Left cardiac atrium (tissue), 4 donors: ENCODE measurements at regions not wholly inside any gene's neighbourhood (a gene's known extent, or its start where the extent isn't known, plus 50 kb on each side); places are given as distances from the start of the nearest gene placed in this dataset.
"Not testable (repeated sequence)": the region's sequence is repeated elsewhere in the genome, so short reads cannot be mapped to it uniquely, and the experiment has no call there.

ENCODE experiments used
- ATAC-seq, 2 donors: fragments of 200-7000 bp; cut with Tn5 transposase; one replicate each; pipeline ENCODE4 v1.9.1; 2020; ENCODE audit warnings: mild to moderate bottlenecking in 2 of 2, moderate library complexity in 2 of 2
- DNase-seq: peaks from one replicate; pipeline ENCODE4 v3.0.0-alpha.2; 2020
- intact Hi-C, 2 donors: fragments of 100-400 bp; cut with DNase I; formaldehyde crosslinking; loops; one replicate each; pipeline versions ENCODE4 v1.14.1 to v1.15.1; 2022 to 2023
- donor health status: DM: no; HTN: yes; CAD: no.
- donor health status: DM: no; HTN: yes; CAD: no; lungs with severe emphysema.
- donor health status: DM: yes; HTN: yes; CAD: no.
- donor health status: Dilated cardiomyopathy.

DNA sequence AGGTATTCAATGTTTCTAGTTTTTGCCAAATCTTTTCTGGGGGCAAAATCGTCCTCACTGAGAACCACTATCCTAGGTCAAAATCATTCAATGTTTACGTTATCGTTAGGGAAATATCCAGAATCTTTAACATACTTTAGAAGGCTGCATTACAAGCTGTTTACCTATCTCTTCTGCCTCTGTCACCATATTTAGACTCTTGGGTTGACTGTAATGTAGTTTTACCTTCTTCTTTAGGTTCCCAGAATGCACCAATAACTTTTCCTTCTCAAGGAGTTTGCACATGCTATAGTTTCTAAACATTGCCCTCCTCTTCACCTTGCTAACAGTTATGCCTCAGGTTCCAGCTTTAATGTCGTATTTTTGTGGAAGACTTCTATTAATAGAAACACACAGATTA is 1185.5 kb upstream of the ADGRB3 start:
- DNase-seq (no peak), ATAC-seq (no peak)
- intact Hi-C loops = no loop called here

- DNase-seq (no peak), ATAC-seq (no peak)
- intact Hi-C loops = no loop called here
These were observed 1202.0 kb upstream of the ADGRB3 start for GRCh38 chr6:67433124-67433523.

- DNase-seq (no peak), ATAC-seq (no peak)
- intact Hi-C loops = no loop called here
These were observed 1204.0 kb upstream of the ADGRB3 start for GRCh38 chr6:67431076-67431475.

DNA sequence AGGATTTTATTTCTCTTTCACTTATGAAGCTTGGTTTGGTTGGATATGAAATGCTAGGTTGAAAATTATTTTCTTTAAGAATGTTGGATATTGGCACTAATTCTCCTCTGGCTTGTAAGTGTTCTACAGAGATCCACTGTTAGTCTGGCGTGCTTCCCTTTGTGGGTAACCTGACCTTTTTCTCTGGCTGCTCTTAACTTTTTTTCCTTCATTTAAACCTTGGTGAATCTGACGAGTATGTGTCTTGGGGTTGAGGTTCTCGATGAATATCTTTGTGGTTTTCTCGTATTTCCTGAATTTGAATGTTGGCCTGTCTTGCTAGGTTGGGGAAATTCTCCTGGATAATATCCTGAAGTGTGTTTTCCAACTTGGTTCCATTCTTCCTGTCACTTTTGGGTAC is 1208.4 kb upstream of the ADGRB3 start:
- ATAC-seq = not testable (repeated sequence)

GRCh38 chr6:67412035-67412434 is 1223.0 kb upstream of the ADGRB3 start:
- ATAC-seq = no peak
- DNase-seq = no peak
- intact Hi-C loops = no loop called here

More for the DNA sequence above, 1208.4 kb upstream of the ADGRB3 start:
- DNase-seq, intact Hi-C loops: not testable (repeated sequence)

GRCh38 chr6:67411036-67411435 is 1224.0 kb upstream of the ADGRB3 start:
- no peak for DNase-seq
- no peak for ATAC-seq
- intact Hi-C loops = no loop called here

GRCh38 chr6:67394254-67394653 is 1240.8 kb upstream of the ADGRB3 start:
- intact Hi-C loops = no loop called here
- DNase-seq (no peak), ATAC-seq (no peak)

- ATAC-seq = no peak
- DNase-seq = no peak
- intact Hi-C loops = no loop called here
These were observed 1241.7 kb upstream of the ADGRB3 start for GRCh38 chr6:67393356-67393755.

DNA sequence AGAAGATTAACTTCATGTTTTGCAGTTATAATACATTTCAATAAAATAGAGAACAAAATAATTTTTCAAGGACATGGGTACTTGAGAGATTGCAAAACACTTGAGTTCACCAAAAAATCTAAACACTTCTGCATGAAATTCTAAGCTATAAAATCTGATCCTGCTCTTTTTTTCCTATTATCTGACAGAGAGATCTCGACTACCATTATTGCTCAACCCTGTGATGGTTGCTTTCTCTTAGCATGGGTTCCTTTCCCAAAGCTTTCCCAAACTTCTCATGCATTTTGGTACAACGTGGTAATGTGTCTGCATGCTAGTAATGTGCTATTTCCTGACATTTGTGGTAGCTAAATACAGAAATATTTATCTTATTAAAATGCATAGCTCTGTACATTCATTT is 1243.1 kb upstream of the ADGRB3 start:
- ATAC-seq = no peak
- no peak for DNase-seq
- intact Hi-C loops = no loop called here

DNA sequence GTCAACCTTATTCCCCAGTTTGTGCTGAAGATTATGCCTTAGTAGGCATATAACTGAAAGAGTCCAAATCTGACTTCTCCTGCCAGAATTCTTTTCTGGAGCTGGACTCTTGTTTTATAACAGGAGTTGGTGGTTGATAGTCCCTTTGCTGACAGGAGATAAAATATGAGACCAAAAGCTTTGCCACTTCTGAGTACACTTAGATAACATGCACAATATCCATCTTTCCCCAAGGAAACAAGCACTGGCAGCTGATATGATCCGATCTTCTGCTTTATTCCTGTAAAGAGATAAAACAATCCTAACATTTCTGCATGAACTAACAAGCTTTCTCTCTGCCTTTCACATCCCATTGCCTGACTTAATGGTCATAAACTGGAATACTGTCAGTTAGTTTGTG is 1265.4 kb upstream of the ADGRB3 start:
- intact Hi-C loops = no loop called here
- DNase-seq (no peak), ATAC-seq (no peak)

DNA sequence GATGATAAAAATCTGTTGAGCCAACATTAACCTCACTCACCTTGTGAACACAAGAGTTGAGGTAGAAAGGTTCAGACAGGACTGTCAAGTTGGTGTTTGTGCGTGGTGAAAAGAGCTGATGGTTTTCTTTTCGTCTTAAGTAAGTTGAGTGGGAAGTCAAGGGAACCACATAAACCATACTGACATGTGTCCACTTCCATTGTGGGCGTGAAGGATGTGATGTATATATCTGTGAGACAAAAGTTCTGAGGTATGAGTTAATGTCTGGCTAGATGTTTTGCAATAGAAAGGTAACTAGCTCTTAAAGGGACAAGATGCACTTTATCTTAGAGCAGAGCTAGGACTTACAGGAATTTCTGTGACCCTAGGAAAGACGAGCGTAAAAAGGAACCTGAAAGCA is 1272.1 kb upstream of the ADGRB3 start:
- intact Hi-C loops = no loop called here
- DNase-seq (no peak), ATAC-seq (no peak)

DNA sequence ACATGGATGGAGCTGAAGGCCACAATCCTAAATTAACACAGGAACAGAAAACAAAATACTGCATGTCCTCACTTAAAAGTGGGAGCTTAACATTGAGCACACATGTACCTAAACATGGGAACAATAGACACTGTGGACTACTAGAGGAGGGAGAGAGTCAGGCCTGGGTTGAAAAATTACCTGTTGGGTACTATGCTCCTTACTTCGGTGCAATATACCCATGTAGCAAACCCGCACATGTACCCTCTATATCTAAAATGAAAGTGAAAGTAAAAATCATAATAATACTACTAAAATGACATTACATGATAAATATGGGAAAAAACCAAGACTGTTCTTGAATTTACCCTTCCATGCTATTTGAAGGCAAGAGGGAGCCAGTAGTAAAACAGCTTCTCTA is 1273.8 kb upstream of the ADGRB3 start:
- no peak for ATAC-seq
- no peak for DNase-seq
- intact Hi-C loops = no loop called here

DNA sequence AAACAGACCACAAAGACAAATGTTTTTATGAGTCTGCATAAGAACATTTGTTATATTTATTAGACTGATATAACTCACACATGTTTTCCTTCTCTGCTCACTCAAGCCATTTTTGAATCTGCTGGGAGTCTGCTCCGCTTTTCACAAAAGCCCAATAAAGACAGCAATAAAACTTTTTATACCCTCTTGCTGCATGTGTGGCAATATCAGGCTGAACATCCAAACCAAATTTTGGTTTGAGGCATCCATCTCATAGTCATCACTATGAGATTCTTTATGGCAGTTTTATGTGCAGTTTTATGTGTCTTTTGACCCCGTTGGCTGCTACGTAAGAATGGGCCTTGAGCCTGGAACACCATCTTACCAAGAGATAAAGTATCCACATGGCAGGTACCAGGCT is 1276.8 kb upstream of the ADGRB3 start:
- DNase-seq (no peak), ATAC-seq (no peak)
- intact Hi-C loops = no loop called here

- DNase-seq = no peak
- intact Hi-C loops = no loop called here
- no peak for ATAC-seq
These were observed 1281.2 kb upstream of the ADGRB3 start for GRCh38 chr6:67353861-67354260.

DNA sequence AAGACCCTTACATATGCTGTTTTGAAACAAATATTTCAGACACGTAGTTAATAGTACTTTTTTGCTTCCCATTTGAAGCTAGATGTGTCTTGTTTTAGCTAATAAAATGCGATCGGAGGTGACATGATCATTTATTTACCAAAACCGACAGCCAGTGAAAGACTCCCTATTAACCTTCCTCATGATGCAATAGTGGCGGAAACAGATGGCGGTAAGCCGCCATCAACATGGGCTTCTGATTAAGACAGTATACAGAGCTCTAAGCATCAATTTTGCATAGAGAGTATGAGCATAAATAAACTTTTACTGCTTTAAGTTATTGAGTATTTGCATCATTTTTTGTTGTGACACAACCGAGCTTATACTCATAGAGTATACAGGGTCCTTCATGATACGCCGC is 1282.4 kb upstream of the ADGRB3 start:
- intact Hi-C loops = no loop called here
- no peak for DNase-seq
- no peak for ATAC-seq

DNA sequence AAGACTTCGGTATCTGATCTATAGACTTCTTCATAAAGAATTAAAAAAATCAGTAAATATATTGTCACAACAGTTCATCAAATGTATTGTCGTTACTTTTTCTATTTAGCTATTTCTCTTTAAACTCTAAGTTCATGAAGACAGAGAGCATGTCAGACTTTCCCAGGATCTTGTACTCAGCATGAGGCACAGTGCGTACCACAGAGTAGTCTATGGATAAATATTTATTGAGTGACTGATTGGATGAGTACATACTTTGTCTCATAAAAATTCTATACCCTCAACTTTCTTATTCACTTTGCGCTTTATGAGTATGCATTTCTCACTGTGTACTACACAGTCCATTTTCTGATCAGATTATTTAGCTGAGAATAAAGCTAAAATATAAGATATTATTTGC is 1284.4 kb upstream of the ADGRB3 start:
- DNase-seq = no peak
- intact Hi-C loops = no loop called here
- no peak for ATAC-seq

DNA sequence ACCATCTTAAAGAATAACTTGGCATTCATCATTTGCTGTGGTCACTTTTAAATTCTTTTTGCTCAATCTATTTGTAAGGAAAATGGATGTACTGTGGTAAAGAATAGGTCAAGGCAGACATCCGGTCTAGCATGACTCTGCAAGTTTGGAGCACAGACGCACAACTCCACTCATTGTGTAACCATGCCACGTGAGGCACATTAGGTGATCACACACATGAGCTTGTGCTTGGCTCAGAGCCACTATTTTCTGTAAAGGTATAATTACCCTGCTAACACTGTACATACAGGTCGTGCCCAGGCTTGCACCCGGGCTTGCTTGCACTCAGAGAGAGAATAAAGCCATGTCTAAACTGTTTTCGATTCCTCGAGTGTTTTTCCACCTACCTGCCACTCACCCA is 1289.1 kb upstream of the ADGRB3 start:
- intact Hi-C loops = no loop called here
- no peak for DNase-seq
- no peak for ATAC-seq

DNA sequence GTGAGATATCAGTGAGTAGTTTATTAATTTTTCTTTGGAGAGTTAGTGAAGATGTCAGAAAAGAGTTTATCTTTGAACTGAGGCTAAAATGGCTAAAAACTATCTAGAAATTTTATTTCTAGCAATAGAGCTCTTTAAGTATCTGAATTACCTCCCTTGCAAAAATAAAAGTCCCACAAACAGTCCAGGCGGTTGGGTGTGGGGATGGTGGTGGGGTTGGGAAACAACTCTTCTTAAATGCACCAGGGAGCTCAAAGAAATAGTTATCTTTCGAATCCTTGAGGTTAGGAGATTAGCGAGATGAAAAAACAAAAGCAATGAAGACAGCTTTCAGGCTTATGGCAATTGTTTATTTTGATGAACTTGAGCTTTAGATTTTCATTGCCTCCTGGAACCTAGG is 1299.1 kb upstream of the ADGRB3 start:
- no peak for ATAC-seq
- intact Hi-C loops = no loop called here
- DNase-seq = no peak

- intact Hi-C loops = no loop called here
- ATAC-seq (no peak), DNase-seq (no peak)
These were observed 1303.8 kb upstream of the ADGRB3 start for GRCh38 chr6:67331304-67331703.

DNA sequence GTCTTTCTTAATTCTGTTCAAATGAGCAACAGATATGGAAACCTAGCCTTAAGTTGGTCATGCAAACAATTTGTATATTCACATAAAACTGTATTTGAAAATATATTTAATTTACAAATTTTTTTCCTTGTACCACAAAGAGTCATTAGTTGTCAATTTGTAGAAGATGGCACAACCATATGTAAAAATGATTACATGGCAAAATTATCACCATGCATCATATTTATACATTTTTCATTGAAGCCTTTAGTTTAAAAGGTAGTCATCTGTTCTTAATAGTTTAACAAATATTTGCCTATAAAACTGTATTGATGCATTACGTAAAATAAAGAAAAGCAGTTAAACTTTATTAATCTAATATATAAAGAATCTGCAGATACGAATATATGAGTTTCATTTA is 1306.8 kb upstream of the ADGRB3 start:
- intact Hi-C loops = no loop called here
- DNase-seq = no peak
- ATAC-seq = no peak

DNA sequence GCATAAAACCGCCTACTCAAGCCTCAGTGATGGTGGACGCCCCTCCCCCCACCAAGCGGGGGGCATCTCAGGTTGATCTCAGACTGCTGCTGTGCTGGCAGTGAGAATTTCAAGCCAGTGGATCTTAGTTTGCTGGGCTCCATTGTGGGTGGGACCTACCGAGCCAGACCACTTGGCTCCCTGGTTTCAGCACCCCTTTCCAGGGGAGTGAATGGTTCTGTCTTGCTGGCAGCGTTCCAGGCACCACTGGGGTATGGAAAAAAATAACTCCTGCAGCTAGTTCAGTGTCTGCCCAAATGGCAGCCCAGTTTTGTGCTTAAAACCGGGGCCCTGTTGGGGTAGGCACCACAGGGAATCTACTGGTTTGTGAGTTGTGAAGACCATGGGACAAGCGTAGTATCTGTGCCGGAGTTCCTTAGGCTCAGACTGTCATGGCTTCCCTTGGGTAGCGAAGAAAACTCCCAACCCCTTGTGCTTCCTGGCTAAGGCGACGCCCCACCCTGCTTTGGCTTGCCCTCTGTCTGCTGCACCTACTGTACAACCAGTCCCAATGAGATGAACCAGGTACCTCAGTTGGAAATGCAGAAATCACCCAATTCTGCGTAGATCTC is 1334.5 kb upstream of the ADGRB3 start:
- intact Hi-C loops = no loop called here
- DNase-seq = peak; percentile 16
- ATAC-seq = no peak

DNA sequence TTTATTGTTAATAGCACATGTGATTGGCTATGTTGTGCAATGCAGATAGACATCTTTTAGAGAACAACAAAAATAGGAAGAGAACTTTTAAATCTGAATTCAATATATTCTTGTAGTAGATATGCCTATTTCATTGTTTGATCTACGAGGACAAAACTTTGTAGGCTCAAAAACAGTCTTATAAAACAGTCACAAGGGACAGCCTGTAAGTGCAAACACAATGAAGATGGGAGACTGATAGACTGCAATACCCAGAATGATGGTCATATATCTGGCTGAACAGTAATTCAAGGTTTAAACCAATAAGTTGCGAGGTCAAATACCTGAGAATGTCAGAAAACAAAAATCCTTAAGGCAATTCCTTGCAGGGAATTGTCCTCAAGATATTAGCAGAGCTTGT is 1342.9 kb upstream of the ADGRB3 start:
- DNase-seq = no peak
- intact Hi-C loops = no loop called here
- no peak for ATAC-seq
